IMR-90 (cell line): ENCODE measurements at regions not wholly inside any gene's neighbourhood (a gene's known extent, or its start where the extent isn't known, plus 50 kb on each side); places are given as distances from the start of the nearest gene placed in this dataset.

Source experiments
- BHLHE40 ChIP-seq: fragments of 150-350 bp; IDR thresholded peaks from 2 replicates; pipeline ENCODE4 v1.6.1; 2016; ENCODE audit warnings: mild to moderate bottlenecking, low read depth, low read length
- CEBPB ChIP-seq: IDR thresholded peaks from 2 replicates; pipeline ENCODE4 v1.6.1; 2012; ENCODE audit warnings: low read depth, low read length, improper control_type of control experiment
- CTCF ChIP-seq: conservative IDR thresholded peaks from 2 replicates; pipeline ENCODE4 v1.5.1; 2012; ENCODE audit warnings: mild to moderate bottlenecking, low read depth, low read length, improper control_type of control experiment
- FOS ChIP-seq: fragments of 150-350 bp; IDR thresholded peaks from 2 replicates; pipeline ENCODE4 v1.6.1; 2016; ENCODE audit warnings: low read depth, low read length
- MAZ ChIP-seq: IDR thresholded peaks from 2 replicates; pipeline ENCODE4 v1.6.1; 2012; ENCODE audit warnings: low read depth, mild to moderate bottlenecking, low read length, improper control_type of control experiment, moderate library complexity, borderline replicate concordance
- POLR2A ChIP-seq: IDR thresholded peaks from 2 replicates; pipeline ENCODE4 v1.6.1; 2012; ENCODE audit warnings: mild to moderate bottlenecking, low read depth, low read length
- RAD21 ChIP-seq: IDR thresholded peaks from 2 replicates; pipeline ENCODE4 v1.6.1; 2012; ENCODE audit warnings: low read length, improper control_type of control experiment
- RFX5 ChIP-seq: IDR thresholded peaks from 2 replicates; pipeline ENCODE4 v1.8.0; 2012; ENCODE audit warnings: low read depth, mild to moderate bottlenecking, low read length, moderate library complexity
- SMC3 ChIP-seq: fragments of 150-350 bp; IDR thresholded peaks from 2 replicates; pipeline ENCODE4 v1.6.1; 2016; ENCODE audit warnings: low read depth, mild to moderate bottlenecking, antibody characterized with exemption, low read length, moderate library complexity
- USF2 ChIP-seq: fragments of 150-350 bp; IDR thresholded peaks from 2 replicates; pipeline ENCODE4 v1.6.1; 2017; ENCODE audit warnings: mild to moderate bottlenecking, antibody characterized with exemption, low read length, low read depth

GRCh38 chr6:113636357-113636824 lies 220.8 kb upstream of the MARCKS start:
- TF ChIP-seq CTCF (no peak), FOS (no peak), POLR2A (no peak), USF2 (no peak), RAD21 (no peak), RFX5 (no peak), CEBPB (no peak), SMC3 (no peak), BHLHE40 (no peak), MAZ (no peak)
